ENCODE measurements at regions not wholly inside any gene's neighbourhood (a gene's known extent, or its start where the extent isn't known, plus 50 kb on each side); places are given as distances from the start of the nearest gene placed in this dataset.

DNA sequence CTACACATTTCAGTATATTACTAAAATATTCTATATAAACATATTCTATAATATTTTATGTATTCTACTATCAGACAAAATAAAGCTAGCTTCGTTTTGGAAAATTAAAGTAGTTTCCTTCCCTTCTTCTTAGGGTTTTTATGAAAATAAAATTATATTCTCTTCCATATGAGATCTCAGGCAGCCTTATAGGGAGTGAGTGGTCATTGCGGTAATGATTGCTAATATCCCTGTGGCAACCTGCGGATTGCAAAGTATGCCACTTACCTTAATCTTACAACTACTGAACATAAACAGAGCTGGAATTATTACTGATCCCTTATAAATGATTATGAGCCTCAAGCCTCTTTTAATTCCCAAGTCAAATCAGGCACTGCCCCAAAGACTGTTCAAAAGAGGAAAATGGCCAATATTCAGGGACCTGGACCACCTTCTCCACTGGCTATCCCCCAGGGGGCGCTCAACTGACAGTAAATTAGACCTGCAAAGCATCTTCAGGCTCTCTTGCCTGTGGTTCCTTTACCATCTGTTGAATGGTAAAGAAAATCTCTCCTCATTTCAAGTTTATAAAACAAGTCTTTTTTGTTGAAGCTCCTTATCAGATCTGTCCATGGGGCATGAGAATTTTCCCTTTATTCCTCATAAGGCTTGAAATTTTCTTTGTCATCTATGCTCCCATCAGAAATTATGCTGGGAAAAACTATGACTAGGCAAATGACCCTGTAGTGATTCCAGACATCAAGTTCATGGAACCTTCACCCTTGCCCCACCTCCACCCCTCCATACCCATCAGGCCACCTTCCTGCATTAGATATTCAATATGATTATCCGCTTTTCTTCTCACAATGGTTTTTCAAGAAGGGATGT is 163.9 kb downstream of the CEMIP2 start:
- TF ChIP-seq, protein P1, sequence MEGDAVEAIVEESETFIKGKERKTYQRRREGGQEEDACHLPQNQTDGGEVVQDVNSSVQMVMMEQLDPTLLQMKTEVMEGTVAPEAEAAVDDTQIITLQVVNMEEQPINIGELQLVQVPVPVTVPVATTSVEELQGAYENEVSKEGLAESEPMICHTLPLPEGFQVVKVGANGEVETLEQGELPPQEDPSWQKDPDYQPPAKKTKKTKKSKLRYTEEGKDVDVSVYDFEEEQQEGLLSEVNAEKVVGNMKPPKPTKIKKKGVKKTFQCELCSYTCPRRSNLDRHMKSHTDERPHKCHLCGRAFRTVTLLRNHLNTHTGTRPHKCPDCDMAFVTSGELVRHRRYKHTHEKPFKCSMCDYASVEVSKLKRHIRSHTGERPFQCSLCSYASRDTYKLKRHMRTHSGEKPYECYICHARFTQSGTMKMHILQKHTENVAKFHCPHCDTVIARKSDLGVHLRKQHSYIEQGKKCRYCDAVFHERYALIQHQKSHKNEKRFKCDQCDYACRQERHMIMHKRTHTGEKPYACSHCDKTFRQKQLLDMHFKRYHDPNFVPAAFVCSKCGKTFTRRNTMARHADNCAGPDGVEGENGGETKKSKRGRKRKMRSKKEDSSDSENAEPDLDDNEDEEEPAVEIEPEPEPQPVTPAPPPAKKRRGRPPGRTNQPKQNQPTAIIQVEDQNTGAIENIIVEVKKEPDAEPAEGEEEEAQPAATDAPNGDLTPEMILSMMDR (IDR thresholded peaks at IDR 0.05; ENCODE audit: low read depth, low read length, poor library complexity, severe bottlenecking) = peak; percentile 88
- TF ChIP-seq EZH2phosphoT487 (IDR thresholded peaks at IDR 0.05; ENCODE audit: borderline replicate concordance, low read length) = no peak
